ENCODE measurements at regions not wholly inside any gene's neighbourhood (a gene's known extent, or its start where the extent isn't known, plus 50 kb on each side); places are given as distances from the start of the nearest gene placed in this dataset.

DNA sequence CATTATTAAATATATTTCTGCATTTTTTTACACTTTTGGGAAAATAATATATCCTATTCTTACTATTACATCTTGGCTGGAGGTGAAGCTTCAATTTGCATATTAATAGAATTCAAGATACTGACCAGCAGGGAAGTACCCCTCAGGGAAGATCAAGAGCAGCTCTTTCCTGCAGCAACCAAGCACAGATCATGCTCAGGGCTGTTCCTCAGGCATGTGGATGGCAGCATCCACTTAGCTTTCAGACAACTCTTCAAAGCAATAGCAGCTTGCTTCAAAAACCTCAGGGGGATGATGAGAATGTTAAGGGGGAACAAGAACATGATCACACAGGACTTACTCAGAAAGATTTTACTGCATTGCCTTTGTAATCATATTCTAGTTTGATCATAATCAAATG is 731.8 kb downstream of the SEMA5A start:
- Histone ChIP-seq H3K4me1 (ENCODE audit: control insufficient read depth, extremely low read depth, insufficient read depth, low read length) (no peaks in the 10 kb centered on the region), H3K79me2 (ENCODE audit: control insufficient read depth, insufficient read depth, low read length) (no peaks in the 10 kb centered on the region), H3K27me3 (ENCODE audit: control insufficient read depth, extremely low read depth, insufficient read depth, low read length) (no peaks in the 10 kb centered on the region), H3K4me3 (ENCODE audit: control insufficient read depth in 2 of 3, extremely low read depth in 1 of 3, insufficient read depth in 2 of 3, low read depth in 1 of 3, low read length in 3 of 3) (no peak overlapping the region), H3K9me1 (ENCODE audit: control insufficient read depth, extremely low read depth, insufficient read depth, low read length) (no peaks in the 10 kb centered on the region), H3K27ac (ENCODE audit: control insufficient read depth, insufficient read depth, low read length) (no peak overlapping the region), H3K9ac (ENCODE audit: control insufficient read depth, extremely low read depth, insufficient read depth, low read length) (no peak overlapping the region), H2AFZ (ENCODE audit: control insufficient read depth, low read length) (no peak overlapping the region), H3K36me3 (ENCODE audit: control insufficient read depth in 2 of 2, extremely low read depth in 1 of 2, insufficient read depth in 2 of 2, low read length in 2 of 2) (no peaks in the 10 kb centered on the region), H3K4me2 (ENCODE audit: control insufficient read depth, extremely low read depth, insufficient read depth, low read depth, low read length) (no peak overlapping the region), H3K9me3 (ENCODE audit: control insufficient read depth, low read depth, low read length) (no peaks in the 10 kb centered on the region), H4K20me1 (ENCODE audit: control insufficient read depth, extremely low read depth, insufficient read depth, low read length) (no peaks in the 10 kb centered on the region)
- no peak for TF ChIP-seq EZH2 (IDR thresholded peaks at IDR 0.05; ENCODE audit: low read length)
- TF ChIP-seq, protein P1, sequence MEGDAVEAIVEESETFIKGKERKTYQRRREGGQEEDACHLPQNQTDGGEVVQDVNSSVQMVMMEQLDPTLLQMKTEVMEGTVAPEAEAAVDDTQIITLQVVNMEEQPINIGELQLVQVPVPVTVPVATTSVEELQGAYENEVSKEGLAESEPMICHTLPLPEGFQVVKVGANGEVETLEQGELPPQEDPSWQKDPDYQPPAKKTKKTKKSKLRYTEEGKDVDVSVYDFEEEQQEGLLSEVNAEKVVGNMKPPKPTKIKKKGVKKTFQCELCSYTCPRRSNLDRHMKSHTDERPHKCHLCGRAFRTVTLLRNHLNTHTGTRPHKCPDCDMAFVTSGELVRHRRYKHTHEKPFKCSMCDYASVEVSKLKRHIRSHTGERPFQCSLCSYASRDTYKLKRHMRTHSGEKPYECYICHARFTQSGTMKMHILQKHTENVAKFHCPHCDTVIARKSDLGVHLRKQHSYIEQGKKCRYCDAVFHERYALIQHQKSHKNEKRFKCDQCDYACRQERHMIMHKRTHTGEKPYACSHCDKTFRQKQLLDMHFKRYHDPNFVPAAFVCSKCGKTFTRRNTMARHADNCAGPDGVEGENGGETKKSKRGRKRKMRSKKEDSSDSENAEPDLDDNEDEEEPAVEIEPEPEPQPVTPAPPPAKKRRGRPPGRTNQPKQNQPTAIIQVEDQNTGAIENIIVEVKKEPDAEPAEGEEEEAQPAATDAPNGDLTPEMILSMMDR (optimal IDR thresholded peaks at IDR 0.05 in 1 of 3, IDR thresholded peaks at IDR 0.05 in 1 of 3, conservative IDR thresholded peaks at IDR 0.05 in 1 of 3; ENCODE audit: extremely low read depth in 1 of 3, insufficient read depth in 2 of 3, low read length in 3 of 3), result no peak
- FAIRE-seq, result no peak
- dilution Hi-C loops (cut with MboI; ENCODE audit: extremely low pct_ligation_motif_present, low sequenced_read_pairs), result no loop called here
- no peak for DNase-seq (ENCODE audit: low read depth, low spot score)

DNA sequence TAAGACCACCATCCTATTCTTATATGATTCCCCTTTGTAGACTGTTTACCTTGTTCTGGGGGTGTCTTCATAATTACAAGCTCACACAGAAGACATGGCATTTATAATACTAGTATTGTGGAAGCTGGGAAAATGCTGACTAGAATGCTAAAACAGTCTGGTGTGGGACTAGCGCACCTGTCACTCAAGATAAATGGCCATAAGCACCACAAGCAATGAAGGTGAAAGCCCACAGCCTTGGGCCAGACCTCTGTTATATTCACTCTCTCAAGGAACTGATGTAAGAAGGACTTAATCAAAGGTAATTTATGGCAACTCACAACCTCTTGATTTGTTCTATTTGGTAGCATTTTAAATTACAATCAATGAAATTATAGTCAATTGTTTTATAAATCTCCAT is 721.5 kb downstream of the SEMA5A start:
- Histone ChIP-seq H3K4me2 (ENCODE audit: control insufficient read depth, extremely low read depth, insufficient read depth, low read depth, low read length) (no peak overlapping the region), H3K9me1 (ENCODE audit: control insufficient read depth, extremely low read depth, insufficient read depth, low read length) (no peaks in the 10 kb centered on the region), H3K9me3 (ENCODE audit: control insufficient read depth, low read depth, low read length) (no peaks in the 10 kb centered on the region), H3K9ac (ENCODE audit: control insufficient read depth, extremely low read depth, insufficient read depth, low read length) (no peak overlapping the region), H3K27me3 (ENCODE audit: control insufficient read depth, extremely low read depth, insufficient read depth, low read length) (no peaks in the 10 kb centered on the region), H4K20me1 (ENCODE audit: control insufficient read depth, extremely low read depth, insufficient read depth, low read length) (no peaks in the 10 kb centered on the region), H3K4me3 (ENCODE audit: control insufficient read depth in 2 of 3, extremely low read depth in 1 of 3, insufficient read depth in 2 of 3, low read depth in 1 of 3, low read length in 3 of 3) (no peak overlapping the region), H3K4me1 (ENCODE audit: control insufficient read depth, extremely low read depth, insufficient read depth, low read length) (peaks cover 43% of the 10 kb centered on the region), H3K79me2 (ENCODE audit: control insufficient read depth, insufficient read depth, low read length) (no peaks in the 10 kb centered on the region), H3K36me3 (ENCODE audit: control insufficient read depth in 2 of 2, extremely low read depth in 1 of 2, insufficient read depth in 2 of 2, low read length in 2 of 2) (no peaks in the 10 kb centered on the region), H2AFZ (ENCODE audit: control insufficient read depth, low read length) (no peak overlapping the region), H3K27ac (ENCODE audit: control insufficient read depth, insufficient read depth, low read length) (no peak overlapping the region)
- DNase-seq (ENCODE audit: low read depth, low spot score), result no peak
- no peak for FAIRE-seq
- dilution Hi-C loops (cut with MboI; ENCODE audit: extremely low pct_ligation_motif_present, low sequenced_read_pairs), result no loop called here
- TF ChIP-seq, protein P1 (optimal IDR thresholded peaks at IDR 0.05 in 1 of 3, IDR thresholded peaks at IDR 0.05 in 1 of 3, conservative IDR thresholded peaks at IDR 0.05 in 1 of 3; ENCODE audit: extremely low read depth in 1 of 3, insufficient read depth in 2 of 3, low read length in 3 of 3), result no peak
- no peak for TF ChIP-seq EZH2 (IDR thresholded peaks at IDR 0.05; ENCODE audit: low read length)

Measured in keratinocyte (primary cell).